ENCODE measurements at regions not wholly inside any gene's neighbourhood (a gene's known extent, or its start where the extent isn't known, plus 50 kb on each side); places are given as distances from the start of the nearest gene placed in this dataset.

DNA sequence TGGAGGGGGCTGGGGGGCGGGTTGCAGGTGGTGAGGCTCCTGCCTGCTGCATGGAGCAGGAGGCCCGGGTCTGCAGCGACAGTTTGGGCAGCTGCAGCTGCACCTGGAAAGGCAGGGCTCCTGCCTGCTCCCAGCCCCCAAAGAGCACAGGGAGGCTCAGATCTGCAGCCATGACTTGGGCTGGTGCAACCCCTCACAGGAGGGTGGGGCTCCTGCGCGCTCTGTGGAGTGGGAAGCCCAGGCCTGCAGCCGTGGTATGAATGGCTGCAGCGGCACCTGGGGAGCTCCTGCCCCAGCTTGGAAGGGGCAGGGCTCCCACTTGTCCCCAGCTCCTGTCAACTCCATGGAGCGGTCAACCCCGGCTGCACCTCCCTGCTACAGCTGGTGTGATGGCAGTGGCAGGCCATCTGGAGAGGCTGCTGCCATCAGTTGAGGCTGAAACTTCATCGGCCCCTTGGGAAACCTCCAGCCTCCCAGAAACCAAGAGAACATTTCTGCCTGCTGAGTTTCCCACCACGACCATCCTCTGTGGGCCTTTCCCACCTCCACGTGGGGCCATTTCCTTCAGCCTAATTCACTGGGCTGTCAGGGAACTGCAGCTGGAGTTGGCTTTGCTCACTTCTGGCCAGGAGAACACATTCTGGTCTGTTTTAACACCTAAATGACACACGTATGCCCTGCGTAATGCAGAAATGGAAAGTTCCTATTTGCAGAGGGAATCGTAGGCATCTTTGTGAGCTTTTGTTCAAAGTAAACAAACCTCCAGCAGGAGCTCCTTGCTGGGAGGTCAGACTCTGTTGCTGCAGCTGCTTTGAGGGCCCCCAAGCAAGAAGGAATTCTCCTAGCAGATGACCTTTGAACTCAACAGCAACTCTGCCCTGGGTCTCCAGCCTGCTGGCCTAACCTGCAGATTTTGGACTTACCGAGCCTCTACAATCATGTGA lies 429.0 kb downstream of the PREX1 start:
- TF ChIP-seq YY1 (IDR thresholded peaks at IDR 0.05; ENCODE audit: insufficient read depth, insufficient read length) = no peak
- no peak for TF ChIP-seq ZNF274 (IDR thresholded peaks at IDR 0.05; ENCODE audit: low read depth, low read length)
